ENCODE measurements at regions not wholly inside any gene's neighbourhood (a gene's known extent, or its start where the extent isn't known, plus 50 kb on each side); places are given as distances from the start of the nearest gene placed in this dataset.
"Not testable (repeated sequence)": the region's sequence is repeated elsewhere in the genome, so short reads cannot be mapped to it uniquely, and the experiment has no call there.

- not testable (repeated sequence) for TF ChIP-seq SP1 (IDR thresholded peaks at IDR 0.05; ENCODE audit: low read depth, low read length); ZNF217 (IDR thresholded peaks at IDR 0.05); JUND (IDR thresholded peaks at IDR 0.05; ENCODE audit: low read depth, low read length); CREB1 (IDR thresholded peaks at IDR 0.05; ENCODE audit: low read depth); NKRF (conservative IDR thresholded peaks at IDR 0.05); EGR1 (IDR thresholded peaks at IDR 0.05; ENCODE audit: borderline replicate concordance in 1 of 2, low read depth in 2 of 2, low read length in 2 of 2); CEBPZ (IDR thresholded peaks at IDR 0.05; ENCODE audit: low read depth, low read length); CTCF (IDR thresholded peaks at IDR 0.05 in 2 of 3, conservative IDR thresholded peaks at IDR 0.05 in 1 of 3; ENCODE audit: control insufficient read depth in 2 of 3, extremely low read depth in 1 of 3, insufficient read depth in 1 of 3, low read depth in 3 of 3, low read length in 3 of 3); RFX5 (IDR thresholded peaks at IDR 0.05; ENCODE audit: low read depth, low read length)
Observed at GRCh38 chr6:14301477-14301876, 183.9 kb downstream of the CD83 start.

All from GM12878 (cell line).